Inferior parietal cortex (tissue), 1 donor: ENCODE measurements at regions not wholly inside any gene's neighbourhood (a gene's known extent, or its start where the extent isn't known, plus 50 kb on each side); places are given as distances from the start of the nearest gene placed in this dataset.
A peak's percentile ranks its signal among the peaks of the same experiment; 100 is the strongest.

ENCODE experiments used
- DNase-seq: peaks from one replicate; pipeline ENCODE4 v3.0.0-alpha.2; 2016; ENCODE audit errors: extremely low spot score

GRCh38 chr18:30350263-30350662 is 692.3 kb downstream of the DSC3 start:
- no peak for DNase-seq

- no peak for DNase-seq
Observed at GRCh38 chr18:30343090-30343489, 699.5 kb downstream of the DSC3 start.

GRCh38 chr18:30342675-30343074 is 699.9 kb downstream of the DSC3 start:
- no peak for DNase-seq

GRCh38 chr18:30334781-30335180 is 707.8 kb downstream of the DSC3 start:
- DNase-seq, result no peak

- DNase-seq, result no peak
Observed at GRCh38 chr18:30333310-30333709, 709.2 kb downstream of the DSC3 start.

- no peak for DNase-seq
Observed at GRCh38 chr18:30328839-30329238, 713.7 kb downstream of the DSC3 start.

GRCh38 chr18:30302181-30302580 is 740.4 kb downstream of the DSC3 start:
- DNase-seq, result no peak

- no peak for DNase-seq
Observed at GRCh38 chr18:30298769-30299168, 743.8 kb downstream of the DSC3 start.

GRCh38 chr18:30288662-30289414 is 753.7 kb downstream of the DSC3 start:
- no peak for DNase-seq

- DNase-seq, result peak; percentile 89
Observed at GRCh38 chr18:30280861-30281470, 761.6 kb downstream of the DSC3 start.

GRCh38 chr18:30280186-30280585 is 762.4 kb downstream of the DSC3 start:
- DNase-seq, result no peak

- DNase-seq, result no peak
Observed at GRCh38 chr18:30277676-30278075, 764.9 kb downstream of the DSC3 start.

GRCh38 chr18:30271716-30272115 is 770.8 kb downstream of the DSC3 start:
- DNase-seq, result no peak

GRCh38 chr18:30265190-30265589 is 777.4 kb downstream of the DSC3 start:
- no peak for DNase-seq

- no peak for DNase-seq
Observed at GRCh38 chr18:30254331-30254730, 788.2 kb downstream of the DSC3 start.

GRCh38 chr18:30248056-30248455 is 794.5 kb downstream of the DSC3 start:
- no peak for DNase-seq

GRCh38 chr18:30245766-30246455 is 796.6 kb downstream of the DSC3 start:
- DNase-seq, result no peak

GRCh38 chr18:30234755-30235154 is 807.8 kb downstream of the DSC3 start:
- no peak for DNase-seq

- no peak for DNase-seq
Observed at GRCh38 chr18:30211112-30211511, 831.4 kb downstream of the DSC3 start.

- DNase-seq, result no peak
Observed at GRCh38 chr18:30208546-30208945, 834.0 kb downstream of the DSC3 start.

GRCh38 chr18:30192216-30192615 is 850.3 kb downstream of the DSC3 start:
- DNase-seq, result no peak

GRCh38 chr18:30186245-30186644 is 856.3 kb downstream of the DSC3 start:
- no peak for DNase-seq

GRCh38 chr18:30177056-30177455 is 865.5 kb downstream of the DSC3 start:
- no peak for DNase-seq
